NCI-H2107 (cell line): ENCODE measurements at regions not wholly inside any gene's neighbourhood (a gene's known extent, or its start where the extent isn't known, plus 50 kb on each side); places are given as distances from the start of the nearest gene placed in this dataset.
"Not testable (repeated sequence)": the region's sequence is repeated elsewhere in the genome, so short reads cannot be mapped to it uniquely, and the experiment has no call there.

ENCODE experiments used
- DNase-seq: peaks from one replicate; lab custom pipeline; 2025; lab: John Stamatoyannopoulos, UW

GRCh38 chr7:35853194-35853593 lies 52.3 kb downstream of the SEPTIN7 start:
- not testable (repeated sequence) for DNase-seq

DNA sequence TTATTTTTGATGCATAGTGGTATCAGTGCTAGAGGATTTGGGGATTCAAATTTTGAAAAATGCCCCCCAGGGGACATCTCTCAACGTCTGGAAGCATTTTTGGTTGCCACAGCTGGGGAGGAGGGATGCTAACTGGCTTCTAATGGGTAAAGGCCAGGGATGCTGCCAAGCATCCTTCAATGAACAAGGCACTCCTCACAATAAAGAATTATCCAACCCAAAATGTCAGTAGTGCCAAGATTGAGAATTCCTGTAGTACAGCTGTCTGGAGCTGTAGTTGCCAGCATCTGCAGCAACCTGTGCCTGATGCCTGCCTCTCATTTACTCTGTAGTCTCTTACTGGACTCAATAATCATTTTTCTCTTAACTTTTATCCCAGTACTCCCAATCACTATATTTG lies 53.5 kb downstream of the SEPTIN7 start:
- DNase-seq, result no peak

DNA sequence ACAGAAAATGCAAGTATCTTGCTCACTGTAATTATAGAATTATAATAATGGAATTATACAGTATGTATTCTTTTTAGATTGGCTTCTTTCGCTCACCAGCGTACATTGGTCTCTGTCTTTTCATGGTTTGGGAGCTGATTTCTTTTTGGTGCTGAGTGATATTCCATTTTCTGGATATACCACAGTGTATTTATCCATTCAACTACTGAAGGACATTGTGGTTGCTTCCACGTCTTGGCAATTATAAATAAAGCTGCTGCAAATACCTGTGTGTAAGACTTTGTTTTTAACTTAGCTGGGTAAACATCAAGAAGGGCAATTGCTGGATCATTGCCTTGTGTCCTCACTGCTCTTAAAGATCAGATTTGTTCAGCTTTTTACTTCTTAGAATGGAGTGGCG lies 55.3 kb downstream of the SEPTIN7 start:
- DNase-seq, result no peak

- no peak for DNase-seq
Measured at GRCh38 chr7:35860664-35861063, 59.8 kb downstream of the SEPTIN7 start.

DNA sequence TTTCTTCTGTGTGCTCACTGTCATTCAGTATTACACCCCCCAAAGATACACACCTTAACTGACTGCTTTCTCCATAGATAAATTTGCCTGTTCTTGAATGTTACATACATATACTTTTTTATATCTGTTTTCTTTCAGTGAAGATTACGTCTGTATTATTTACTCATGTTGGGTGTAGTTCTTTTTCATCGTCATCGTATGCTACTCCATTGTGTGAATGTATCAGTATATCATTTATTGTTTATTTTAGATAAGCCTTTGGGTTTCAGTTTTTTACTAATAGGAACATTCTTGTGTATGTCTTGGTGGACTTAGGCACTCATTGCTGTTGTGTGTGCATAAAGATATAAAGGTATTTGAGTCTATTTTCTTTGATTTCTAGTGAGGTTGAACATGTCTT lies 64.4 kb downstream of the SEPTIN7 start:
- no peak for DNase-seq

GRCh38 chr7:35866186-35866585 lies 65.3 kb downstream of the SEPTIN7 start:
- no peak for DNase-seq

- not testable (repeated sequence) for DNase-seq
Measured at GRCh38 chr7:35869117-35869516, 68.3 kb downstream of the SEPTIN7 start.

GRCh38 chr7:35869810-35870209 lies 69.0 kb downstream of the SEPTIN7 start:
- DNase-seq, result no peak

DNA sequence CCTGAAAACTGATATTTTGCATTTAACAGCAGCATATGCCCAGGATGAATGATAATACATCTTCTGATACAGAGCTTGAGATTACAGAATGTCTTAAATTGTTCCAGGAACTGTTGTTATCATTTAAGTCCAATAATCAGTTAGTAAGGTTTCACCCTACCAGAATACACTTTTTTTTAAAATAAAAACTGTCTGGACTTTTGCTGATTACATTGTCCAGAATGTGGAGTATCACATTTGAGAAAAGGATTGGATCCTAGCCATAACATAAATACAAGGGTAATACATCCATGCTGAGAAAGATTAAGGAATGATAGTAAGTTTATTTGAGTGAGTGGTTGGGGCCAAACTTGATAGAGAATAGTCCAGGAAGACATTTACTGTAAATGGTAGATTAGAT lies 71.0 kb downstream of the SEPTIN7 start:
- no peak for DNase-seq

GRCh38 chr7:35874886-35875285 lies 74.0 kb downstream of the SEPTIN7 start:
- no peak for DNase-seq

GRCh38 chr7:35875292-35875691 lies 74.4 kb downstream of the SEPTIN7 start:
- no peak for DNase-seq

DNA sequence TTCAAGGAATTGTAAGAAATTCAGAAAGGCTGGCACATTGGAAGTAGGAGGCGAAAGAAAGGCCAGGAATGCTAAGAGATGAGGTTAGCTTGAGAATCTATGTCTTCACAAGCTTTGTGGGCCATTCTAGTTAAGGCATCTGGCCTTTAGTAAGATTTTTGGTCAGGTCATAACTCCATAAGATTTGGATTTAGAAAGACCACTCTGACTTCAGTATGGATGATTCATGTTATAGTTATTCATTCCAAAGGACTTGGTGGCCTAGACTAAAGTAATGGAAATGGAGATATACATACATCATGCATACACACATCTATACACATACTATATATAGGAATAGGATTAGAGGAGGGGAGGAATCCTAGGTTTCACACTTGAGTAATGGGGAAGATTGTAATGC lies 77.5 kb downstream of the SEPTIN7 start:
- no peak for DNase-seq

DNA sequence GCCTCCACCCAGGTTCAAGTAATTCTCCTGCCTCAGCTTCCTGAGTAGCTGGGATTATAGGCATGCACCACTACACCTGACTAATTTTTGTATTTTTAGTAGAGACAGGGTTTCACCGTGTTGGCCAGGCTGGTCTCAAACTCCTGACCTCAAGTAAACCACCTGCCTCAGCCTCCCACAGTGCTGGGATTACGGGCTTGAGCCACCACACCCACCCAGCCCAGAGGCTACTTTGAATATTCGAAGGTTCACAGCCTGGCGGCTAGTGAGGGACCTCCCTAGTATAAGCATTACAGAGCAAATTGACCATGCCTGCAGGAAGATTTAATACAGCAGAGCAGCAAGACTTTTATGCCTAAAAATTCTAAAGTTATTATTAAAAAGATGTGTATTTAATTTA lies 86.6 kb downstream of the SEPTIN7 start:
- DNase-seq, result not testable (repeated sequence)

DNA sequence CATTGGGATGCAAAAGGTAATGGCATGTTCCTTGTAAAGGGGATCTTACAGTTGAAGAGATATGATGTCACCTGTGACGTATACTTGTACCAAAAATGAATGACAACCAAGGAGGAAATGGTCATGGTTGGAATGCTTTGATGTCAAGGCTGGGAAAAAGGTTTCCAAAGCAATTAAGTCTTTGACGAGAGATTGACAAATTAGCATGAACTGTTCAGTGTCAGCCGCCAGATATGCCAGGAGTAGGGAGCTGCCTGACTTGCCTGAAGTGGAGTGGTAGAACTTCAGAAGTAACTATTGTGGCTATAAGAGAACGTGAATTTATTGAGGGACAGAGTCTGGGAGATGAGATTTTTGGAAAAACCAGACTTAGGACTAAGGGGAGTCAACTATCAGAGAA lies 88.1 kb downstream of the SEPTIN7 start:
- no peak for DNase-seq

DNA sequence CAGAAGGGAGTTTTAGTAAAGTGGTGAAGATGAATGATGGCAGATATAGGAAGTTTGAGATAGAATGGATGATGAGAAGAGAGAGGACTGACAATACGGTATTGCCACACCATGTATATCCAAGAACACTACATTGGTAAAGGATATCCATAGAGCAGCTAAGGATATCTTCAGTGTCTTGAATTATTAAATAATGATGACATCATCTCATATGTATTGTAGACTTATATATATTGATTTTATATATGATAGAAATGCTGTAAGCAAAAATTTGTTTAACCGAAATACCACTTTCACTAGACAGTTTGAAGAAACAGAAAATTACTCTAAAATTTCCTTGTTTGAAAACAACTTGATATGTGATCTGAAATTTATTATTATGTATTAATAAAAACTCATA lies 89.0 kb downstream of the SEPTIN7 start:
- DNase-seq, result no peak

DNA sequence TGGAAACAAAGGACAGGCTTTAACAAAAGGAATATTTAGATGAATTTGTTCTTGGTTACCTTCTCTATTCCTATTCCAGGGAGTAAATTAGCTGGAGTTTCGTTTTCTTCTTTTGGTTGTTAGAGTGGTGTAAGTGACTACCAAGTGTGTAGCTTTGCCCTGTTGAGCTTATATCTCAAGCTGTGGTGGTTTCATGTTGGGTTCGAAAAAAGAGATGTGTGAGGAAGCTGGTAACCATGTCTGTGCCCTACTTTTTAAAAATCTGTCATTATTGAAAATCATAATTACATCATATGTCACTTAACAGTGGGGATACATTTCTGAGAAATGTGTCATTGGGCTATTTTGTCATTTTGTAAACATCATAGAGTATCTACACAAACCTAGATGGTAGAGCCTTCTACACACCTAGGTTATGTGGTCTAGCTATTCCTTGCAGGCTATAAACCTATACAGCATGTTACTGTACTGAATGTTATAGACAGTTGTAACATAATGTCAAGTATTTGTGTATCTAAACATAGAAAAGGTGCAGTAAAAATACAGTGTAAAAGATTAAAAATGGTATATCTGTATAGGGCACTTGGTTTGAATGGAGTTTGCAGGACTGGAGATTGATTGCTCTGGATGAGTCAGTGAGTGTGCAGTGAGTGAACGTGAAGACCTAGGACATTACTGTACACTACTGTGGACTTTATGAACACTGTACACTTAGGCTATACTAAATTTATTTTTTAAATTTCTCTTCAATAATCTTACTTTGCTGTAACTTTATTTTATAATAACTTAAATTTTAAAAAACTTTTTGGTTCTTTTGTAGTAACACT lies 90.4 kb downstream of the SEPTIN7 start:
- no peak for DNase-seq

- no peak for DNase-seq
Measured at GRCh38 chr7:35893649-35894048, 92.8 kb downstream of the SEPTIN7 start.

GRCh38 chr7:35894721-35895120 lies 93.9 kb downstream of the SEPTIN7 start:
- DNase-seq, result no peak

- DNase-seq, result no peak
Measured at GRCh38 chr7:35900651-35901050, 99.8 kb downstream of the SEPTIN7 start.

DNA sequence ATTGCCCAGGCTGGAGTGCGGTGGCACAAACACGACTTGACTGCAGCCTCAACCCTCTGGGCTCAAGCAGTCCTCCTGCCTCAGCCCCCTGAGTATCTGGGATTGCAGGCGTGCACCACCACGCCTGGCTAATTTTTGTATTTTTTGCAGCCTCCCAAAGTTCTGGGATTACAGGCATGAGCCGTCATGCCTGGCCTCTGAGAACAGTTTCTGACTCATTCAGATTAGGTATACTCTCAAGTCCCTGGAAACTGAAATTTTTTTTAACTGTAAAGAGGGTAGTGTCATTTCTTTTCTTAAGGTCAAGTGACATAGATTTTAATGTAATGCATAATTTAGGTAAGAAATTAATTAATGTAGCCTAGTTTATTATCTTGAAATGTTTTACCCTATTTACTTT lies 104.7 kb downstream of the SEPTIN7 start:
- no peak for DNase-seq

GRCh38 chr7:35906191-35906908 lies 105.5 kb downstream of the SEPTIN7 start:
- peak; percentile 78 for DNase-seq

- DNase-seq, result no peak
Measured at GRCh38 chr7:35908331-35909216, 107.7 kb downstream of the SEPTIN7 start.
